Ascending aorta (tissue), 2 donors: ENCODE measurements at regions not wholly inside any gene's neighbourhood (a gene's known extent, or its start where the extent isn't known, plus 50 kb on each side); places are given as distances from the start of the nearest gene placed in this dataset.

ENCODE experiments used
- DNase-seq, 2 donors: peaks; one replicate each; pipeline ENCODE4 v3.0.0-alpha.2; 2019; ENCODE audit warnings: low spot score in 2 of 2
- H3K27ac ChIP-seq, 2 donors: fragments of 200-600 bp; sonication (generic); one replicate each; pipeline ENCODE4 v1.5.1; 2016 to 2017; ENCODE audit warnings: mild to moderate bottlenecking in 1 of 2
- H3K27me3 ChIP-seq: fragments of 200-600 bp; sonication (generic); one replicate; pipeline ENCODE4 v1.5.1; 2017
- H3K36me3 ChIP-seq, 2 donors: fragments of 200-600 bp; sonication (generic); one replicate each; pipeline ENCODE4 v1.5.1; 2016
- H3K4me1 ChIP-seq, 2 donors: fragments of 200-600 bp; sonication (generic); one replicate each; pipeline ENCODE4 v1.5.1; 2016 to 2017; ENCODE audit warnings: mild to moderate bottlenecking in 1 of 2
- H3K4me3 ChIP-seq, 2 donors: fragments of 200-600 bp; sonication (generic); one replicate each; pipeline ENCODE4 v1.5.1; 2016 to 2017; ENCODE audit warnings: mild to moderate bottlenecking in 1 of 2
- H3K9me3 ChIP-seq, 2 donors: fragments of 200-600 bp; sonication (generic); one replicate each; pipeline ENCODE4 v1.5.1; 2016
- intact Hi-C: fragments of 100-400 bp; cut with DNase I; formaldehyde crosslinking; loops from one replicate; pipeline ENCODE4 v1.15.1; 2023
- TF ChIP-seq, protein P1 (sequence below), 3 experiments: fragments of 200-600 bp in 2 of 3; fragments of 450-650 bp in 1 of 3; sonication (generic) in 2 of 3; IDR thresholded peaks; one replicate each; pipeline ENCODE4 v1.5.1; 2016 to 2019; ENCODE audit warnings: antibody characterized with exemption in 3 of 3, mild to moderate bottlenecking in 1 of 3, moderate library complexity in 1 of 3

DNA sequence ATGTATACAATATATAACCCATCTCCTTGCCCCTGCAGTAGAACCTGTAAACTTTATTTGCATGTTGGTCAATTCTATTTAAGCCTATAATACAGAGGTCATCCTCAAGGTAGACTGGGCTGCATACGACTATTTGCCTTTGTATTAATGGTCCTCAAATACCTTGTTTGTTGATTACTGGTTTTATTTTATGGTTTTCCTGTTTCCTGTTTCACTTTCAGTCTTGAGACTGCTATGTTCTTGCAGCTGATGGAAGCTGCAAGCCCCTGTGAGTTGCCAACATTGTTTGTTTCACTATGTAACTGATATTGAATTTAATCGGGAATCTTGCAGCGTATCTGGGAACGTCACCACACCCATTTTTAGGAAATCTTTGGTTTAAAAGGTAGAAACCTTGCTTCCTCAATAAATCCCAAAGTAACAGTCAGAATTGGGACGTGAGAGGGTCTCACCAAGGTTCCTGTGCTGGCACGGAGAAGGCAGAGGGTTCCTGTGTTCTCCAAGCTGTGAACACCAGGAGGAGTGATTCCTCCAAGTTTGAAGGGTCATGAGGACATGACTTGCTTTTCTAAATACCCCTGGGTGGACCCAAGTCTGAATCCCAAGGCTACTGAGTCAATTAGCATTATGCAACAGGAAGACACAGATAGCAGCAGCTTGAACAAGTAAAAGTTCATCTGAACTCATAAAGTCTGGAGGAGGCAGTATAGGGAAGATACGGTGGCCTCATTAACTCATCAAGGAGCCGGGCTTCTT lies 110.6 kb upstream of the PNPLA4 start:
- Histone ChIP-seq H3K27me3 (no peaks in the 10 kb centered on the region), H3K4me1 (no peaks in the 10 kb centered on the region), H3K27ac (no peak overlapping the region), H3K36me3 (no peaks in the 10 kb centered on the region), H3K9me3 (no peaks in the 10 kb centered on the region), H3K4me3 (no peak overlapping the region)
- TF ChIP-seq, protein P1, sequence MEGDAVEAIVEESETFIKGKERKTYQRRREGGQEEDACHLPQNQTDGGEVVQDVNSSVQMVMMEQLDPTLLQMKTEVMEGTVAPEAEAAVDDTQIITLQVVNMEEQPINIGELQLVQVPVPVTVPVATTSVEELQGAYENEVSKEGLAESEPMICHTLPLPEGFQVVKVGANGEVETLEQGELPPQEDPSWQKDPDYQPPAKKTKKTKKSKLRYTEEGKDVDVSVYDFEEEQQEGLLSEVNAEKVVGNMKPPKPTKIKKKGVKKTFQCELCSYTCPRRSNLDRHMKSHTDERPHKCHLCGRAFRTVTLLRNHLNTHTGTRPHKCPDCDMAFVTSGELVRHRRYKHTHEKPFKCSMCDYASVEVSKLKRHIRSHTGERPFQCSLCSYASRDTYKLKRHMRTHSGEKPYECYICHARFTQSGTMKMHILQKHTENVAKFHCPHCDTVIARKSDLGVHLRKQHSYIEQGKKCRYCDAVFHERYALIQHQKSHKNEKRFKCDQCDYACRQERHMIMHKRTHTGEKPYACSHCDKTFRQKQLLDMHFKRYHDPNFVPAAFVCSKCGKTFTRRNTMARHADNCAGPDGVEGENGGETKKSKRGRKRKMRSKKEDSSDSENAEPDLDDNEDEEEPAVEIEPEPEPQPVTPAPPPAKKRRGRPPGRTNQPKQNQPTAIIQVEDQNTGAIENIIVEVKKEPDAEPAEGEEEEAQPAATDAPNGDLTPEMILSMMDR (IDR thresholded peaks at IDR 0.05) = no peak
- intact Hi-C loops = no loop called here
- no peak for DNase-seq

DNA sequence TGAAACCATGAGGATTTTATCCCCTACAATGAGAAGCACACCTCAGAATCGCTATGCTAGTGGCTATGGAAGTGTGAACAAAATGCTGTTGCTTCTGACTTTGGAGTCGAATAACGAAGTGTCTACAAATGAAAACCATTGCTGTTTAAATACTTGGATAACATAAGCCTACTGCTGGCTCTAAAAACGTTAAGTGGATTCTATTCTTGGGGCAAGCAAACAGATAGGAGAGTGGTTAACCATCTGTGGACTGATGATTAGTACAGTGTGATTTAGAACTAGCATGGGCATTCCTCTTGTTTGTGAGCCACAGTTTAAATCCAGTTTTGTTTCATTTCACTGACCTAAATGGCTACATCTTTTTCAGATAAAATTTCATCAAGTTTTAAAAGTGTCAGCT lies 109.7 kb upstream of the PNPLA4 start:
- H3K4me1 ChIP-seq = no peaks in the 10 kb centered on the region
- H3K27ac ChIP-seq = no peak overlapping the region
- no peaks in the 10 kb centered on the region for H3K27me3 ChIP-seq
- no peaks in the 10 kb centered on the region for H3K9me3 ChIP-seq
- no peak for DNase-seq
- intact Hi-C loops = no loop called here
- H3K4me3 ChIP-seq = no peak overlapping the region
- TF ChIP-seq, protein P1 (IDR thresholded peaks at IDR 0.05) = no peak
- no peaks in the 10 kb centered on the region for H3K36me3 ChIP-seq

DNA sequence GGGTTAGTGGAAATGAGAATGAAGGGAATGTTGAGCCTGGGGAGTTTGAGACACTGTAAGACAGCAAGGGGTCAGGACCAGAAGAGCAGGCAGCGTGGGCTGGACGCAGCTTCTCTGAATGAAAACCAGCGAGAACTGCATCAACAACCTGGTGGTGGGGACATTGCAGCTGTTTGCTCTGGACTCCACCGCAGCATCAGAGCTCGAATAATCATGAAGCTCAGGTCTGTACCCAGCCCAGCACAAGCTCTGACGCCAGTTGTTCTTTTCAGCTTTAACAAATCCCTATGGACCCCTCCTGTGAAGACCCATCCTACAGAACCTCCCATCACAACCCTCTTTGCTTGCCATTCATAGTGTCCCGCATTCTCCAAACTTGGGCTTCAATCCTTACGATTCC lies 106.8 kb upstream of the PNPLA4 start:
- DNase-seq = no peak
- TF ChIP-seq, protein P1 (IDR thresholded peaks at IDR 0.05) = no peak
- intact Hi-C loops = no loop called here
- no peaks in the 10 kb centered on the region for H3K9me3 ChIP-seq
- no peaks in the 10 kb centered on the region for H3K27me3 ChIP-seq
- no peaks in the 10 kb centered on the region for H3K36me3 ChIP-seq
- no peak overlapping the region for H3K4me3 ChIP-seq
- no peaks in the 10 kb centered on the region for H3K4me1 ChIP-seq
- no peak overlapping the region for H3K27ac ChIP-seq

DNA sequence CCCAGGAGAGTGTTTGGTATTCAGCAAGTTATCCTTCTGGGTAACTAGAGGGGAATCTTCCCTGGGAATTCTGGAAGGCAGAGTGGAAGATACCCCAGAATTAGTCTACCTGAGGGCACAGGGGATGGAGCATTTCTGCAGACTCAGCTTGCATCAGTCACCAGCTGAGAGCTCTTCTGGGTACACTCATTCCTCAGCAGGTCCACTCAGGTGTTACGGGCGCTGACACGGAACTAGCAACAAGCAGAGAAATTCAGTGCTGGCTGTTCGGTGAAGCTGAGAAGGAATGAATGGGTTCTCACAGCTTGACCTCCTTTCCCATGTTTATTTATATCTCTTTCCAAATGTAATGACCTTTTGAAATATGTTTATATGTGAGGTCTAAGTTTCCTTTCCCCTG lies 106.0 kb upstream of the PNPLA4 start:
- no peak for DNase-seq
- no peak overlapping the region for H3K4me3 ChIP-seq
- no peaks in the 10 kb centered on the region for H3K4me1 ChIP-seq
- H3K27ac ChIP-seq = no peak overlapping the region
- H3K27me3 ChIP-seq = no peaks in the 10 kb centered on the region
- intact Hi-C loops = no loop called here
- TF ChIP-seq, protein P1 (IDR thresholded peaks at IDR 0.05) = no peak
- no peaks in the 10 kb centered on the region for H3K36me3 ChIP-seq
- no peaks in the 10 kb centered on the region for H3K9me3 ChIP-seq

DNA sequence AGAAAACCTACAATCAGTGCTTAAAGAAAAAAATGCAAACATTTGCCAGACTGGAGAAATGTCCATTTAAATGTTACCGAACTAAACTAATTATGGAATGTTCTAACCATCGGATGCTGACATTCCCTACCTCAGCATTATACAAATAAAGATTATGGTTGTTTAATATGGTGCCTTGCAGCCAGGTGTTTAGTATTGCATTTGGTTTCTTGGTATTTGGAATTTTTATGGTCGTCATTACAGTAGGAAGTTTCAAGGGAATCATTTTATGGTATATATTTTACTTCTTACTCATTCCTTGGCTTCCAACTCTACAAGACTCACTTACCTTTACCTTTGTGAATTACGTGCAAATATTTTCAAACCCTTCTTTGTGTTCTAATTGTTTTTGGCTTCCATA lies 103.1 kb upstream of the PNPLA4 start:
- no peak for DNase-seq
- Histone ChIP-seq H3K27me3 (no peaks in the 10 kb centered on the region), H3K4me1 (no peaks in the 10 kb centered on the region), H3K9me3 (no peaks in the 10 kb centered on the region), H3K27ac (no peak overlapping the region), H3K36me3 (no peaks in the 10 kb centered on the region), H3K4me3 (no peak overlapping the region)
- TF ChIP-seq, protein P1 (IDR thresholded peaks at IDR 0.05) = no peak
- intact Hi-C loops = no loop called here

DNA sequence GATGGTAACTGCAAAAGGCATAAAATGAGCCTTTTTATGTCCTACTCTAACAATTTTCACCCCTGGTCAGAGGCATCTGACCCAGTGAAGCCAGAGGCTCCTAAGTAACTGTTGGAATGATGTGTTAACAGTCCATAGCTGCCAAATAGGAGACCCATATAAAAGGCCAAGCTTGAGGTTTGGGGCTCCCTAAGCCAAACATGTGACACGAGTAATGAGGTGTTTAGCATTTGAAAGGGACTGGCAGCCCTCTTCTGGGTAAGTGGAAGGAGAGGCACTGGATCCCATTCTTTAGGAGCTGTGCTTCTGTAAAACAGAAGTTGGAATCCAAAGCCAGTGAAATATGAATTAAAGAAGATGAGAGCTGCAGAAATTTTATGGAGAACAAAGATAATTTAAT lies 100.6 kb upstream of the PNPLA4 start:
- no peak overlapping the region for H3K27ac ChIP-seq
- H3K4me1 ChIP-seq = no peaks in the 10 kb centered on the region
- H3K4me3 ChIP-seq = no peak overlapping the region
- no peaks in the 10 kb centered on the region for H3K27me3 ChIP-seq
- TF ChIP-seq, protein P1 (IDR thresholded peaks at IDR 0.05) = no peak
- no peaks in the 10 kb centered on the region for H3K9me3 ChIP-seq
- intact Hi-C loops = no loop called here
- no peak for DNase-seq
- H3K36me3 ChIP-seq = no peaks in the 10 kb centered on the region
